ENCODE measurements at regions not wholly inside any gene's neighbourhood (a gene's known extent, or its start where the extent isn't known, plus 50 kb on each side); places are given as distances from the start of the nearest gene placed in this dataset.
"Not testable (repeated sequence)": the region's sequence is repeated elsewhere in the genome, so short reads cannot be mapped to it uniquely, and the experiment has no call there.

GRCh38 chr3:159482994-159483367 is 505.7 kb upstream of the IL12A start:
- DNase-seq: no peak

GRCh38 chr3:159486580-159486979 is 502.1 kb upstream of the IL12A start:
- no peak for DNase-seq

- no peak for DNase-seq
Observed at GRCh38 chr3:159487304-159487703, 501.3 kb upstream of the IL12A start.

GRCh38 chr3:159488602-159489001 is 500.0 kb upstream of the IL12A start:
- DNase-seq: no peak

- no peak for DNase-seq
Observed at GRCh38 chr3:159497361-159497760, 491.3 kb upstream of the IL12A start.

GRCh38 chr3:159499031-159499793 is 489.4 kb upstream of the IL12A start:
- DNase-seq: no peak

GRCh38 chr3:159501029-159501428 is 487.6 kb upstream of the IL12A start:
- no peak for DNase-seq

- DNase-seq: no peak
Observed at GRCh38 chr3:159502986-159503385, 485.6 kb upstream of the IL12A start.

GRCh38 chr3:159510988-159511387 is 477.6 kb upstream of the IL12A start:
- not testable (repeated sequence) for DNase-seq

GRCh38 chr3:159513444-159513843 is 475.2 kb upstream of the IL12A start:
- no peak for DNase-seq

GRCh38 chr3:159513867-159514380 is 474.7 kb upstream of the IL12A start:
- DNase-seq: no peak

GRCh38 chr3:159517105-159517504 is 471.5 kb upstream of the IL12A start:
- no peak for DNase-seq

GRCh38 chr3:159520638-159521037 is 468.0 kb upstream of the IL12A start:
- no peak for DNase-seq

GRCh38 chr3:159522276-159522675 is 466.4 kb upstream of the IL12A start:
- DNase-seq: no peak

- DNase-seq: no peak
Observed at GRCh38 chr3:159528251-159528895, 460.3 kb upstream of the IL12A start.

GRCh38 chr3:159532577-159532976 is 456.1 kb upstream of the IL12A start:
- DNase-seq: no peak

GRCh38 chr3:159534496-159534895 is 454.1 kb upstream of the IL12A start:
- DNase-seq: no peak

GRCh38 chr3:159536876-159537275 is 451.8 kb upstream of the IL12A start:
- no peak for DNase-seq

GRCh38 chr3:159538507-159538906 is 450.1 kb upstream of the IL12A start:
- no peak for DNase-seq

- DNase-seq: no peak
Observed at GRCh38 chr3:159540882-159541495, 447.6 kb upstream of the IL12A start.

- no peak for DNase-seq
Observed at GRCh38 chr3:159548675-159549335, 439.8 kb upstream of the IL12A start.

- no peak for DNase-seq
Observed at GRCh38 chr3:159555205-159555604, 433.4 kb upstream of the IL12A start.

- no peak for DNase-seq
Observed at GRCh38 chr3:159559771-159560170, 428.9 kb upstream of the IL12A start.
